GM21576 (cell line): ENCODE measurements at regions not wholly inside any gene's neighbourhood (a gene's known extent, or its start where the extent isn't known, plus 50 kb on each side); places are given as distances from the start of the nearest gene placed in this dataset.
"Not testable (repeated sequence)": the region's sequence is repeated elsewhere in the genome, so short reads cannot be mapped to it uniquely, and the experiment has no call there.

ENCODE experiments used
- ATAC-seq: cut with Tn5 transposase; IDR thresholded peaks from one replicate; pipeline ENCODE4 v1.9.1; 2021; ENCODE audit warnings: mild to moderate bottlenecking, moderate library complexity; ENCODE audit not compliant: unreplicated experiment

- ATAC-seq: peak; percentile 26
These were observed 109.2 kb upstream of the TMEM170B start for GRCh38 chr6:11428371-11428770.

GRCh38 chr6:11427723-11428245 lies 109.8 kb upstream of the TMEM170B start:
- no peak for ATAC-seq

- ATAC-seq: no peak
These were observed 110.3 kb upstream of the TMEM170B start for GRCh38 chr6:11427091-11427722.

GRCh38 chr6:11426571-11426970 lies 111.0 kb upstream of the TMEM170B start:
- ATAC-seq: no peak

GRCh38 chr6:11425876-11426275 lies 111.7 kb upstream of the TMEM170B start:
- no peak for ATAC-seq

GRCh38 chr6:11425431-11425871 lies 112.1 kb upstream of the TMEM170B start:
- no peak for ATAC-seq

- ATAC-seq: no peak
These were observed 113.0 kb upstream of the TMEM170B start for GRCh38 chr6:11424395-11425034.

- no peak for ATAC-seq
These were observed 113.9 kb upstream of the TMEM170B start for GRCh38 chr6:11423667-11424066.

GRCh38 chr6:11423072-11423471 lies 114.5 kb upstream of the TMEM170B start:
- ATAC-seq: no peak

GRCh38 chr6:11419763-11420453 lies 117.6 kb upstream of the TMEM170B start:
- ATAC-seq: no peak

- ATAC-seq: no peak
These were observed 119.2 kb upstream of the TMEM170B start for GRCh38 chr6:11418290-11418905.

- ATAC-seq: no peak
These were observed 120.5 kb upstream of the TMEM170B start for GRCh38 chr6:11416936-11417576.

- not testable (repeated sequence) for ATAC-seq
These were observed 121.2 kb upstream of the TMEM170B start for GRCh38 chr6:11416099-11416935.

GRCh38 chr6:11415557-11415956 lies 122.0 kb upstream of the TMEM170B start:
- no peak for ATAC-seq

- no peak for ATAC-seq
These were observed 123.2 kb upstream of the TMEM170B start for GRCh38 chr6:11414176-11414963.

- ATAC-seq: no peak
These were observed 123.8 kb upstream of the TMEM170B start for GRCh38 chr6:11413728-11414127.

- ATAC-seq: no peak
These were observed 124.3 kb upstream of the TMEM170B start for GRCh38 chr6:11413117-11413687.

- ATAC-seq: no peak
These were observed 124.9 kb upstream of the TMEM170B start for GRCh38 chr6:11412616-11413015.

- ATAC-seq: no peak
These were observed 125.5 kb upstream of the TMEM170B start for GRCh38 chr6:11412011-11412424.
